Osteoblast (primary cell): ENCODE measurements at regions not wholly inside any gene's neighbourhood (a gene's known extent, or its start where the extent isn't known, plus 50 kb on each side); places are given as distances from the start of the nearest gene placed in this dataset.

Experiments used
- DNase-seq: peaks from one replicate; pipeline ENCODE4 v3.0.0; 2011; ENCODE audit warnings: low spot score, mixed read lengths; ENCODE audit not compliant: insufficient read length; ENCODE audit errors: missing footprints
- H2AFZ ChIP-seq: 2 replicates; pipeline ENCODE4 v1.6.0; 2011; ENCODE audit warnings: mild to moderate bottlenecking, low read length
- H3K27ac ChIP-seq: 2 replicates; pipeline ENCODE4 v1.5.1; 2011; ENCODE audit warnings: mild to moderate bottlenecking, low read depth, low read length, moderate library complexity
- H3K27me3 ChIP-seq: 2 replicates; pipeline ENCODE4 v1.6.0; 2012; ENCODE audit warnings: mild to moderate bottlenecking, control low read depth, inconsistent platforms, low read length, moderate library complexity; ENCODE audit not compliant: insufficient read depth
- H3K36me3 ChIP-seq: 2 replicates; pipeline ENCODE4 v1.5.1; 2011; ENCODE audit warnings: mild to moderate bottlenecking, low read length, control low read depth, moderate library complexity; ENCODE audit not compliant: insufficient read depth
- H3K4me1 ChIP-seq: 2 replicates; pipeline ENCODE4 v1.5.1; 2011; ENCODE audit warnings: mild to moderate bottlenecking, low read length, control low read depth, moderate library complexity; ENCODE audit not compliant: insufficient read depth
- H3K4me2 ChIP-seq: 2 replicates; pipeline ENCODE4 v1.6.0; 2011; ENCODE audit warnings: mild to moderate bottlenecking, low read length; ENCODE audit not compliant: insufficient read depth
- H3K4me3 ChIP-seq: fragments of 200-600 bp; sonication (generic); 3 replicates; pipeline ENCODE4 v1.5.1; 2012; ENCODE audit warnings: mild to moderate bottlenecking, low read length, inconsistent platforms; ENCODE audit not compliant: insufficient read depth
- H3K79me2 ChIP-seq: 2 replicates; pipeline ENCODE4 v1.6.0; 2012; ENCODE audit warnings: mild to moderate bottlenecking, low read length, control low read depth, inconsistent platforms; ENCODE audit not compliant: insufficient read depth
- H3K9me3 ChIP-seq: 2 replicates; pipeline ENCODE4 v1.5.1; 2011; ENCODE audit warnings: low read depth, low read length, control low read depth
- H4K20me1 ChIP-seq: 2 replicates; pipeline ENCODE4 v1.6.0; 2012; ENCODE audit warnings: mild to moderate bottlenecking, low read length, control low read depth; ENCODE audit not compliant: insufficient read depth
- CTCF ChIP-seq: IDR thresholded peaks from 2 replicates; pipeline ENCODE4 v1.5.1; 2011; ENCODE audit warnings: mild to moderate bottlenecking, low read depth, low read length, moderate library complexity; ENCODE audit errors: extremely low read depth

- H4K20me1 ChIP-seq, result no peaks in the 10 kb centered on the region
- no peak overlapping the region for H3K4me2 ChIP-seq
- no peak overlapping the region for H3K27ac ChIP-seq
- H3K79me2 ChIP-seq, result no peaks in the 10 kb centered on the region
- H3K9me3 ChIP-seq, result no peaks in the 10 kb centered on the region
- no peaks in the 10 kb centered on the region for H3K4me1 ChIP-seq
- no peak overlapping the region for H3K4me3 ChIP-seq
- no peak overlapping the region for H2AFZ ChIP-seq
- no peak for DNase-seq
- H3K36me3 ChIP-seq, result no peaks in the 10 kb centered on the region
- H3K27me3 ChIP-seq, result no peaks in the 10 kb centered on the region
- TF ChIP-seq CTCF, result no peak
Measured at GRCh38 chr2:103167599-103167998, 405.8 kb downstream of the TMEM182 start.

GRCh38 chr2:103169861-103170260 lies 408.0 kb downstream of the TMEM182 start:
- DNase-seq, result no peak
- Histone ChIP-seq H3K4me2 (no peak overlapping the region), H2AFZ (no peak overlapping the region), H3K36me3 (no peaks in the 10 kb centered on the region), H3K9me3 (no peaks in the 10 kb centered on the region), H4K20me1 (no peaks in the 10 kb centered on the region), H3K27me3 (no peaks in the 10 kb centered on the region), H3K79me2 (no peaks in the 10 kb centered on the region), H3K4me1 (no peaks in the 10 kb centered on the region), H3K4me3 (no peak overlapping the region), H3K27ac (no peak overlapping the region)
- no peak for TF ChIP-seq CTCF

GRCh38 chr2:103172821-103173220 lies 411.0 kb downstream of the TMEM182 start:
- Histone ChIP-seq H3K9me3 (no peaks in the 10 kb centered on the region), H2AFZ (no peak overlapping the region), H4K20me1 (no peaks in the 10 kb centered on the region), H3K79me2 (no peaks in the 10 kb centered on the region), H3K4me2 (no peak overlapping the region), H3K4me1 (no peaks in the 10 kb centered on the region), H3K4me3 (no peak overlapping the region), H3K27me3 (no peaks in the 10 kb centered on the region), H3K36me3 (no peaks in the 10 kb centered on the region), H3K27ac (no peak overlapping the region)
- DNase-seq, result no peak
- no peak for TF ChIP-seq CTCF

- H3K9me3 ChIP-seq, result no peaks in the 10 kb centered on the region
- no peaks in the 10 kb centered on the region for H4K20me1 ChIP-seq
- H3K36me3 ChIP-seq, result no peaks in the 10 kb centered on the region
- no peak overlapping the region for H3K4me3 ChIP-seq
- DNase-seq, result no peak
- no peak overlapping the region for H3K4me2 ChIP-seq
- H3K27me3 ChIP-seq, result no peaks in the 10 kb centered on the region
- TF ChIP-seq CTCF, result no peak
- no peaks in the 10 kb centered on the region for H3K4me1 ChIP-seq
- no peak overlapping the region for H3K27ac ChIP-seq
- no peak overlapping the region for H2AFZ ChIP-seq
- no peaks in the 10 kb centered on the region for H3K79me2 ChIP-seq
Measured at GRCh38 chr2:103174711-103175110, 412.9 kb downstream of the TMEM182 start.
